ENCODE measurements at regions not wholly inside any gene's neighbourhood (a gene's known extent, or its start where the extent isn't known, plus 50 kb on each side); places are given as distances from the start of the nearest gene placed in this dataset.

GRCh38 chr5:61280205-61280604 is 51.9 kb upstream of the ZSWIM6 start:
- peaks cover 38% of the 10 kb centered on the region for H3K4me1 Mint-ChIP-seq (ENCODE audit: insufficient read depth, unreplicated experiment)
- H3K9me3 Mint-ChIP-seq (ENCODE audit: unreplicated experiment): no peaks in the 10 kb centered on the region
- TF ChIP-seq, protein P1, sequence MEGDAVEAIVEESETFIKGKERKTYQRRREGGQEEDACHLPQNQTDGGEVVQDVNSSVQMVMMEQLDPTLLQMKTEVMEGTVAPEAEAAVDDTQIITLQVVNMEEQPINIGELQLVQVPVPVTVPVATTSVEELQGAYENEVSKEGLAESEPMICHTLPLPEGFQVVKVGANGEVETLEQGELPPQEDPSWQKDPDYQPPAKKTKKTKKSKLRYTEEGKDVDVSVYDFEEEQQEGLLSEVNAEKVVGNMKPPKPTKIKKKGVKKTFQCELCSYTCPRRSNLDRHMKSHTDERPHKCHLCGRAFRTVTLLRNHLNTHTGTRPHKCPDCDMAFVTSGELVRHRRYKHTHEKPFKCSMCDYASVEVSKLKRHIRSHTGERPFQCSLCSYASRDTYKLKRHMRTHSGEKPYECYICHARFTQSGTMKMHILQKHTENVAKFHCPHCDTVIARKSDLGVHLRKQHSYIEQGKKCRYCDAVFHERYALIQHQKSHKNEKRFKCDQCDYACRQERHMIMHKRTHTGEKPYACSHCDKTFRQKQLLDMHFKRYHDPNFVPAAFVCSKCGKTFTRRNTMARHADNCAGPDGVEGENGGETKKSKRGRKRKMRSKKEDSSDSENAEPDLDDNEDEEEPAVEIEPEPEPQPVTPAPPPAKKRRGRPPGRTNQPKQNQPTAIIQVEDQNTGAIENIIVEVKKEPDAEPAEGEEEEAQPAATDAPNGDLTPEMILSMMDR (IDR thresholded peaks at IDR 0.05; ENCODE audit: unreplicated experiment): no peak
- intact Hi-C loops (cut with micrococcal nuclease): loop anchor here (1.0 kb wide), 1 partner anchor 51 kb away; no protein-coding TSS in a partner anchor
- no peak overlapping the region for H3K27ac Mint-ChIP-seq (ENCODE audit: low read depth, unreplicated experiment)
- H3K4me3 Mint-ChIP-seq (ENCODE audit: unreplicated experiment): no peak overlapping the region
- no peaks in the 10 kb centered on the region for H3K36me3 Mint-ChIP-seq (ENCODE audit: insufficient read depth, unreplicated experiment)
- peak; percentile 92 for DNase-seq (ENCODE audit: unreplicated experiment)
- ChIA-PET POLR2A (interaction anchor here (0.6 to 5.1 kb wide), 8 partner anchors 14 to 145 kb away, joined by 3 to 35 read pairs (median 14); partner anchors contain the start of gene ZSWIM6), CTCF (interaction anchor here (0.7 to 1.1 kb wide), 4 partner anchors 20 to 1634 kb away, joined by 3 to 4 read pairs (median 3); no protein-coding TSS in a partner anchor)
- BruUV-seq (replicated peaks): no TSS peak
- no peaks in the 10 kb centered on the region for H3K27me3 Mint-ChIP-seq (ENCODE audit: insufficient read depth, unreplicated experiment)

DNA sequence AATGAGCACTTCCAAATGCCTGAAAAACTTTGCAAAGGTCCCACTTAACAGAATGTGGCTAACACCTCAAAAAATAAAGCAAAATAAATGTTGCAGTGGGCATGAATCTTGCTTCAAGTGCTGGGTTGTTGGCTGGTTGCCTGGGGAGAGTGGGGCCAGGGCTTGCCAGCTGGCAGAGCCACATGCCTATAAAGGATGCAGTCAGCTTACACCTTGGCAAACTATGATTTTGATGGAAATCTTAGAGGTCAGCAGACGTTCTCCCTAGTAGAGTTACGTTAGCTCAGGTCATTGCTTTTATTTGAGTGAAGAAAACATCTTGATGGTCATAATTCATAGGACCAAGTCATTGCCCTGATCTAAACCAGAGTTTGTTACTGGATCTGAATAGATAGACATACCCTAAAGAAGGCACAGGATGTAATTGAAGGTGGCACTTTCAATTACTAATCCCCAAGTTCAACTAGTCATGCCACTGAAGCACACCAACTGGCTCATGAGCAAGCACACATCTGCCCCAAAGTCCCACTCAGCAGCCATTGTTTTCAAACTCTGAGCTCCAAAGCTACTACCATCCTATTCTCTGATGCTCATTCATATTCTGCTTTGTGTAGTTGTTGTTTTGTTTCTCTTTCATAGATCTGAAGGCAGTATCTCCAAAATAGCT is 51.2 kb upstream of the ZSWIM6 start:
- Mint-ChIP-seq H3K36me3 (ENCODE audit: insufficient read depth, unreplicated experiment) (no peaks in the 10 kb centered on the region), H3K4me1 (ENCODE audit: insufficient read depth, unreplicated experiment) (peaks cover 34% of the 10 kb centered on the region), H3K27me3 (ENCODE audit: insufficient read depth, unreplicated experiment) (no peaks in the 10 kb centered on the region), H3K9me3 (ENCODE audit: unreplicated experiment) (no peaks in the 10 kb centered on the region), H3K27ac (ENCODE audit: low read depth, unreplicated experiment) (no peak overlapping the region), H3K4me3 (ENCODE audit: unreplicated experiment) (no peak overlapping the region)
- ChIA-PET POLR2A (interaction anchor here (0.6 to 5.1 kb wide), 7 partner anchors 14 to 118 kb away, joined by 4 to 35 read pairs (median 20); partner anchors contain the start of gene ZSWIM6), CTCF (interaction anchor here (0.6 to 1.1 kb wide), 3 partner anchors 20 to 584 kb away, joined by 3 to 4 read pairs (median 3); no protein-coding TSS in a partner anchor)
- BruUV-seq (replicated peaks): no TSS peak
- TF ChIP-seq, protein P1 (IDR thresholded peaks at IDR 0.05; ENCODE audit: unreplicated experiment): no peak
- intact Hi-C loops (cut with micrococcal nuclease): loop anchor here (1.0 kb wide), 1 partner anchor 50 kb away; no protein-coding TSS in a partner anchor
- peak; percentile 85 for DNase-seq (ENCODE audit: unreplicated experiment)

DNA sequence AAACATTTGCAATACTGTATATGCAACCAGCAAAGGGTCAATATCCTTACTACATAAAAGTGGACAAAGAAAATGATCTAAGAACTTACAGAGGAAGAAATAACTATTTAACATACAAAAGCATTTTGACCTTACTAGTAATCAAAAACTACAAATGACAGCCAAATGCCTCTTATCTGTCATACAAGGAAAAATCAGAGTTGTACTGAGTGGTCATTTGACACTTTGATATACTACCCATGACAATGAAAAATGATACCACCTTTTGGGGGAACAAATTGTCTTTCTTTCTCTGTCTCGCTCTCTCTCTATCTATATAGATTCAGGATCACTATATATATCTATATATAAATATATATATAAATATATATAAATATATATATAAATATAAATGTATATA is 50.4 kb upstream of the ZSWIM6 start:
- Mint-ChIP-seq H3K4me3 (ENCODE audit: unreplicated experiment) (no peak overlapping the region), H3K27me3 (ENCODE audit: insufficient read depth, unreplicated experiment) (no peaks in the 10 kb centered on the region), H3K9me3 (ENCODE audit: unreplicated experiment) (no peaks in the 10 kb centered on the region), H3K36me3 (ENCODE audit: insufficient read depth, unreplicated experiment) (no peaks in the 10 kb centered on the region), H3K4me1 (ENCODE audit: insufficient read depth, unreplicated experiment) (peaks cover 30% of the 10 kb centered on the region), H3K27ac (ENCODE audit: low read depth, unreplicated experiment) (no peak overlapping the region)
- TF ChIP-seq, protein P1 (IDR thresholded peaks at IDR 0.05; ENCODE audit: unreplicated experiment): no peak
- BruUV-seq (replicated peaks): no TSS peak
- ChIA-PET CTCF (no interaction called here), POLR2A (interaction anchor here (1.3 to 3.6 kb wide), 4 partner anchors 15 to 49 kb away, joined by 4 to 22 read pairs (median 20); partner anchors contain the start of gene ZSWIM6)
- DNase-seq (ENCODE audit: unreplicated experiment): no peak
- intact Hi-C loops (cut with micrococcal nuclease): no loop called here
